Choroid plexus epithelial cell (primary cell): ENCODE measurements at regions not wholly inside any gene's neighbourhood (a gene's known extent, or its start where the extent isn't known, plus 50 kb on each side); places are given as distances from the start of the nearest gene placed in this dataset.

Experiments used
- DNase-seq: peaks from one replicate; pipeline ENCODE4 v3.0.0-alpha.2; 2010; ENCODE audit warnings: low read depth
- H3K4me3 ChIP-seq: 2 replicates; pipeline ENCODE4 v1.5.1; 2011; ENCODE audit warnings: low read depth, mild to moderate bottlenecking, control low read depth, low read length, moderate library complexity
- CTCF ChIP-seq: conservative IDR thresholded peaks from 2 replicates; pipeline ENCODE4 v1.5.1; 2011; ENCODE audit warnings: low read depth, mild to moderate bottlenecking, control low read depth, inconsistent platforms, low read length, moderate library complexity

- DNase-seq: no peak
- no peak for TF ChIP-seq CTCF
These were observed 135.9 kb downstream of the CYP26B1 start for GRCh38 chr2:72011791-72012190.

GRCh38 chr2:72011370-72011689, 136.3 kb downstream of the CYP26B1 start:
- TF ChIP-seq CTCF: no peak
- no peak overlapping the region for H3K4me3 ChIP-seq
- no peak for DNase-seq

More at GRCh38 chr2:72011791-72012190, 135.9 kb downstream of the CYP26B1 start:
- no peak overlapping the region for H3K4me3 ChIP-seq

- TF ChIP-seq CTCF: no peak
- no peak overlapping the region for H3K4me3 ChIP-seq
- DNase-seq: no peak
These were observed 136.9 kb downstream of the CYP26B1 start for GRCh38 chr2:72010647-72011369.

- no peak for TF ChIP-seq CTCF
- H3K4me3 ChIP-seq: no peak overlapping the region
- DNase-seq: no peak
These were observed 139.1 kb downstream of the CYP26B1 start for GRCh38 chr2:72008608-72009007.

- no peak for DNase-seq
- TF ChIP-seq CTCF: no peak
- H3K4me3 ChIP-seq: no peak overlapping the region
These were observed 140.3 kb downstream of the CYP26B1 start for GRCh38 chr2:72007402-72007801.

GRCh38 chr2:72006188-72006736, 141.4 kb downstream of the CYP26B1 start:
- DNase-seq: no peak
- H3K4me3 ChIP-seq: no peak overlapping the region
- TF ChIP-seq CTCF: no peak

- DNase-seq: no peak
- TF ChIP-seq CTCF: no peak
- no peak overlapping the region for H3K4me3 ChIP-seq
These were observed 142.7 kb downstream of the CYP26B1 start for GRCh38 chr2:72004976-72005375.
